CD4-positive, alpha-beta memory T cell (primary cell): ENCODE measurements at regions not wholly inside any gene's neighbourhood (a gene's known extent, or its start where the extent isn't known, plus 50 kb on each side); places are given as distances from the start of the nearest gene placed in this dataset.
A peak's percentile ranks its signal among the peaks of the same experiment; 100 is the strongest.
"Not testable (repeated sequence)": the region's sequence is repeated elsewhere in the genome, so short reads cannot be mapped to it uniquely, and the experiment has no call there.

Source experiments
- CTCF ChIA-PET: fragments of 350-600 bp; sonication (Branson Sonifier 250); formaldehyde crosslinking; loops from one replicate; lab custom pipeline; 2021; ENCODE audit warnings: inconsistent platforms; ENCODE audit not compliant: partially characterized antibody; lab: Charles Lee
- POLR2A ChIA-PET: fragments of 350-600 bp; sonication (Branson Sonifier 250); formaldehyde crosslinking; loops from one replicate; lab custom pipeline; 2021; ENCODE audit not compliant: partially characterized antibody; lab: Charles Lee
- DNase-seq, 5 donors: peaks; one replicate each; pipeline versions ENCODE4 v3.0.0 to v3.0.0-alpha.2; 2020 to 2022; ENCODE audit warnings: mixed read lengths in 1 of 5
- H3K27ac ChIP-seq: one replicate; pipeline ENCODE4 v1.7.0; 2013; ENCODE audit warnings: low read depth, low read length
- H3K27me3 ChIP-seq: 2 replicates; pipeline ENCODE4 v1.7.0; 2013; ENCODE audit warnings: mild to moderate bottlenecking, low read length, moderate library complexity; ENCODE audit not compliant: insufficient read depth
- H3K36me3 ChIP-seq: 2 replicates; pipeline ENCODE4 v1.7.0; 2013; ENCODE audit warnings: mild to moderate bottlenecking, low read length, moderate library complexity; ENCODE audit not compliant: insufficient read depth
- H3K4me1 ChIP-seq: 2 replicates; pipeline ENCODE4 v1.7.0; 2013; ENCODE audit warnings: mild to moderate bottlenecking, low read length, moderate library complexity; ENCODE audit not compliant: insufficient read depth
- H3K4me3 ChIP-seq, 2 donors: one replicate each; pipeline ENCODE4 v1.7.0; 2013; ENCODE audit warnings: low read length in 2 of 2, mild to moderate bottlenecking in 1 of 2
- H3K9me3 ChIP-seq, 2 donors: one replicate each; pipeline ENCODE4 v1.7.0; 2013; ENCODE audit warnings: low read length in 2 of 2, control low read depth in 1 of 2; ENCODE audit not compliant: control insufficient read depth in 1 of 2
- H3K27ac Mint-ChIP-seq, 7 donors: one replicate each; pipeline ENCODE4 v1.8.0; 2020 to 2021; ENCODE audit warnings: mixed read lengths in 7 of 7, mild to moderate bottlenecking in 6 of 7, inconsistent platforms in 3 of 7, moderate library complexity in 3 of 7
- H3K27me3 Mint-ChIP-seq, 2 donors: one replicate each; pipeline ENCODE4 v1.8.0; 2020 to 2021; ENCODE audit warnings: mixed read lengths in 2 of 2
- H3K36me3 Mint-ChIP-seq, 2 donors: one replicate each; pipeline ENCODE4 v1.8.0; 2020 to 2021; ENCODE audit warnings: mixed read lengths in 2 of 2, inconsistent platforms in 1 of 2, mild to moderate bottlenecking in 1 of 2
- H3K4me1 Mint-ChIP-seq, 4 donors: one replicate each; pipeline ENCODE4 v1.8.0; 2020 to 2021; ENCODE audit warnings: mixed read lengths in 4 of 4, mild to moderate bottlenecking in 1 of 4
- H3K4me3 Mint-ChIP-seq, 8 donors: one replicate each; pipeline ENCODE4 v1.8.0; 2020 to 2021; ENCODE audit warnings: mixed read lengths in 8 of 8, mild to moderate bottlenecking in 7 of 8, moderate library complexity in 6 of 8, inconsistent platforms in 3 of 8
- H3K9me3 Mint-ChIP-seq, 8 donors: one replicate each; pipeline ENCODE4 v1.8.0; 2020 to 2021; ENCODE audit warnings: mixed read lengths in 8 of 8, mild to moderate bottlenecking in 5 of 8, inconsistent platforms in 3 of 8, moderate library complexity in 1 of 8
- intact Hi-C: fragments of 100-400 bp; cut with micrococcal nuclease; formaldehyde crosslinking; loops from one replicate; pipeline ENCODE4 v1.15.1; 2023

- ChIA-PET POLR2A (no interaction called here), CTCF (no interaction called here)
- no peaks in the 10 kb centered on the region for H3K4me1 Mint-ChIP-seq
- H3K9me3 Mint-ChIP-seq, result peaks cover 3 to 21% (median 11%) of the 10 kb centered on the region in 8 donors
- H3K36me3 ChIP-seq, result no peaks in the 10 kb centered on the region
- no peak overlapping the region for H3K27ac Mint-ChIP-seq
- no peak overlapping the region for H3K4me3 ChIP-seq
- no peaks in the 10 kb centered on the region for H3K27me3 ChIP-seq
- H3K27me3 Mint-ChIP-seq, result no peaks in the 10 kb centered on the region
- no peak overlapping the region for H3K27ac ChIP-seq
- H3K4me1 ChIP-seq, result no peaks in the 10 kb centered on the region
- no peaks in the 10 kb centered on the region for H3K9me3 ChIP-seq
- no peaks in the 10 kb centered on the region for H3K36me3 Mint-ChIP-seq
- DNase-seq, result no peak
- no peak overlapping the region for H3K4me3 Mint-ChIP-seq
- intact Hi-C loops, result no loop called here
These were observed 2798.7 kb upstream of the TEKT4 start for GRCh38 chr2:92072461-92073035.

GRCh38 chr2:92073036-92073814, 2798.0 kb upstream of the TEKT4 start:
- intact Hi-C loops, result no loop called here
- ChIA-PET CTCF (no interaction called here), POLR2A (no interaction called here)
- H3K4me1 ChIP-seq, result no peaks in the 10 kb centered on the region
- no peaks in the 10 kb centered on the region for H3K27me3 ChIP-seq
- no peak overlapping the region for H3K4me3 Mint-ChIP-seq
- H3K9me3 Mint-ChIP-seq, result peaks cover 2 to 23% (median 10%) of the 10 kb centered on the region in 8 donors
- no peaks in the 10 kb centered on the region for H3K27me3 Mint-ChIP-seq
- H3K36me3 Mint-ChIP-seq, result no peaks in the 10 kb centered on the region
- H3K36me3 ChIP-seq, result no peaks in the 10 kb centered on the region
- H3K4me3 ChIP-seq, result no peak overlapping the region
- no peak overlapping the region for H3K27ac ChIP-seq
- no peaks in the 10 kb centered on the region for H3K4me1 Mint-ChIP-seq
- no peaks in the 10 kb centered on the region for H3K9me3 ChIP-seq
- DNase-seq, result no peak
- no peak overlapping the region for H3K27ac Mint-ChIP-seq

DNA sequence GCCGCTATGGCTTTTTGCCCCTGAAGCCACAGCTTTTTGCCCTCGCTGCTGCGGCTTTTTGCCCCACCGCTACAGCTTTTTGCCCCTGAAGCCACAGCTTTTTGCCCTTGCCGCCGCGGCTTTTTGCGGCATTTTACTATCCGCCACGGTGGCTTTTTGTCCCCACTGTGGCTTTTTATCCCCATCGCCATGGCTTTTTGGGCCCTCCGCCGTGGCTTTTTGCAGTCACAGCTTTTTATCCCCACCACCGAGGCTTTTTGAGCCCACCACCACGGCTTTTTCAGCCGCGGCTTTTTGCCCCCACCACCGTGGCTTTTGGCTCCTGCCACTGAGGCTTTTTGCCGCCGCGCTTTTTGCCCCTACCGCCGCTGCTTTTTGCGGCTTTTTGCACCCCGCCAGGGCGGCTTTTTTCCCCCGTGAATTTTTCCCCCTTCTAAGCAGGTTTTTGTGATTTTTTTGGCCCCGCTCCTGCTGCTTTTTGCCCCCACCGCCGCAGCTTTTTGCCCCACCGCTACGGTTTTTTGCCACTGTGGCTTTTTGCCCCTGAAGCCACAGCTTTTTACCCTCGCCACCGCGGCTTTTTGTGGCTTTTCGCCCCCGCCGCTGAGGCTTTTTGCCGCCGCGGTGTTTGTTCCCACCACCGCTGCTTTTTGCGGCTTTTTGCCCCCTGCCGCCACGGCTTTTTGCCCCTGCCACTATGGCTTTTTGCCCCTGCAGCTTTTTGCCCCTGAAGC, 2797.2 kb upstream of the TEKT4 start:
- Histone ChIP-seq H3K27ac (no peak overlapping the region), H3K4me3 (no peak overlapping the region), H3K9me3 (no peaks in the 10 kb centered on the region), H3K4me1 (no peaks in the 10 kb centered on the region), H3K27me3 (no peaks in the 10 kb centered on the region), H3K36me3 (no peaks in the 10 kb centered on the region)
- CTCF ChIA-PET, result no interaction called here
- POLR2A ChIA-PET, result no interaction called here
- no peak for DNase-seq
- no peaks in the 10 kb centered on the region for H3K36me3 Mint-ChIP-seq
- H3K4me3 Mint-ChIP-seq, result no peak overlapping the region
- H3K27ac Mint-ChIP-seq, result no peak overlapping the region
- no peaks in the 10 kb centered on the region for H3K4me1 Mint-ChIP-seq
- no peaks in the 10 kb centered on the region for H3K27me3 Mint-ChIP-seq
- intact Hi-C loops, result no loop called here
- H3K9me3 Mint-ChIP-seq, result peaks cover 2 to 29% (median 17%) of the 10 kb centered on the region in 8 donors

DNA sequence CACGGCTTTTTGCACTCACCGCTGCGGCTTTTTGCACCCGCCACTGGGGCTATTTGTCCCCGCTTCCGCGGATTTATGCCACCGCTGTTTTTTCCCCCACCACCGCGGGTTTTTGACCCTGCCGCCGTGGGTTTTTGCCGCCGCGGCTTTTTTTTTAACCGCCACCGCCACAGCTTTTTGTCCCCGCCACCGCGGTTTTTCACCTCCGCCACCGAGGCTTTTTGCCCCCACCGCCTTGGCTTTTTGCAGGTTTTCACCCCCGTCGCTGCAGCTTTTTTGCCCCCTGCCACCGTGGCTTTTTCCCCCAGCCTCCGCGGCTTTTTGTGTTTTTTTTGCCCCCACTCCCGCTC, 2796.7 kb upstream of the TEKT4 start:
- intact Hi-C loops, result no loop called here
- CTCF ChIA-PET, result no interaction called here
- Histone ChIP-seq H3K4me1 (no peaks in the 10 kb centered on the region), H3K36me3 (no peaks in the 10 kb centered on the region), H3K4me3 (no peak overlapping the region), H3K9me3 (no peaks in the 10 kb centered on the region), H3K27ac (no peak overlapping the region), H3K27me3 (no peaks in the 10 kb centered on the region)
- no peaks in the 10 kb centered on the region for H3K4me1 Mint-ChIP-seq
- peaks cover 2 to 33% (median 18%) of the 10 kb centered on the region in 8 donors for H3K9me3 Mint-ChIP-seq
- no peak overlapping the region for H3K27ac Mint-ChIP-seq
- H3K4me3 Mint-ChIP-seq, result no peak overlapping the region
- POLR2A ChIA-PET, result no interaction called here
- peak in 1 of 5 donors; percentile 25 for DNase-seq
- no peaks in the 10 kb centered on the region for H3K27me3 Mint-ChIP-seq
- no peaks in the 10 kb centered on the region for H3K36me3 Mint-ChIP-seq

DNA sequence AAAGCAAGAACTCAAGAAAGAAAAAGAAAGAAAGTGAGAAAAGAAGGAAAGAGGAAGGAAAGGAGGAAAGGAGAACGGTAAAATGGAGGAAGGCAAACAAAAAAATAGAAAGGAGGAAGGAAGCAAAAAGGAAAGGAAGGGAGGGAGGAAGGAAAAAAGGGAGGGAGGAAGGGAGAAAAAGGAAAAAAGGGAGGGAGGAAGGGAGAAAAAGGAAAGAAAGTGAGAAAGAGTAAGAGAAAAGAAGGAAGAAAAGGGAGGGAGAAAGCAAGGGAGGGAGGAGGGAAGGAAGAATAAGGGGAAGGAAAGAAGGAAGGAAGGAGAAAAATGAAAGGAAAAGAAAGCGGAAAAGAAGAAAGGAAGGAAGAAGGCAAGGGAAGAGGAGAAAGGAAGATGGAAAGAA, 2795.9 kb upstream of the TEKT4 start:
- H3K4me3 Mint-ChIP-seq, H3K27ac Mint-ChIP-seq, DNase-seq, H3K36me3 ChIP-seq, H3K4me3 ChIP-seq, CTCF ChIA-PET, intact Hi-C loops, H3K4me1 ChIP-seq, H3K36me3 Mint-ChIP-seq, H3K27ac ChIP-seq, H3K27me3 ChIP-seq, H3K4me1 Mint-ChIP-seq, H3K9me3 ChIP-seq, POLR2A ChIA-PET, H3K27me3 Mint-ChIP-seq: not testable (repeated sequence)
- H3K9me3 Mint-ChIP-seq, result peaks cover 0 to 39% (median 21%) of the 10 kb centered on the region in 8 donors
